HCT116 (cell line): ENCODE measurements at regions not wholly inside any gene's neighbourhood (a gene's known extent, or its start where the extent isn't known, plus 50 kb on each side); places are given as distances from the start of the nearest gene placed in this dataset.

Experiments used
- ATAC-seq: fragments of 200-7000 bp; cut with Tn5 transposase; 2 replicates; pipeline ENCODE4 v1.9.1; 2020; ENCODE audit warnings: mild to moderate bottlenecking, moderate library complexity
- BruUV-seq: library from RNA; stranded (reverse); fragments of 400-500 nt; replicated peaks from 2 replicates; lab custom pipeline; 2021; lab: Mats Ljungman, UMichigan
- CTCF ChIA-PET: fragments of 300-600 bp; sonication (Branson Sonifier 250); formaldehyde crosslinking; loops from one replicate; lab custom pipeline; 2021; ENCODE audit warnings: antibody characterized with exemption; lab: Charles Lee
- POLR2A ChIA-PET: fragments of 300-600, 350-600 bp; sonication (Branson Sonifier 250); formaldehyde crosslinking; loops from one replicate; lab custom pipeline; 2021; ENCODE audit warnings: antibody characterized with exemption; lab: Charles Lee
- RAD21 ChIA-PET, 2 experiments: fragments of 300-600 bp; sonication (Branson Sonifier 250); formaldehyde crosslinking; loops; one replicate each; lab custom pipeline; 2023; ENCODE audit warnings: low total read pairs in 2 of 2; ENCODE audit not compliant: uncharacterized antibody in 2 of 2, unreplicated experiment in 2 of 2, low non-redundant PET in 1 of 2; lab: Charles Lee
- DNase-seq: peaks from one replicate; pipeline ENCODE4 v3.0.0-alpha.2; 2010; ENCODE audit warnings: low read depth, low spot score
- H2AFZ ChIP-seq: fragments of 200-600 bp; shearing (Covaris generic), sonication (generic); 2 replicates; pipeline ENCODE4 v1.6.1; 2017; ENCODE audit warnings: low read depth, mixed run types, mixed read lengths, antibody characterized with exemption, low read length; ENCODE audit not compliant: poor library complexity, severe bottlenecking
- H3K27ac ChIP-seq: 2 replicates; pipeline ENCODE4 v1.5.1; 2012; ENCODE audit warnings: low read depth, low read length
- H3K27me3 ChIP-seq: fragments of 200-600 bp; sonication (generic); 2 replicates; pipeline ENCODE4 v1.6.1; 2016; ENCODE audit warnings: mixed run types, low read length, mixed read lengths; ENCODE audit not compliant: insufficient read depth
- H3K36me3 ChIP-seq, 2 experiments: fragments of 200-500 bp in 1 of 2; fragments of 200-600 bp in 1 of 2; sonication (Bioruptor generic) in 1 of 2; sonication (generic) in 1 of 2; 2 replicates each; pipeline versions ENCODE4 v1.5.1 to v1.6.1; 2014 to 2016; ENCODE audit warnings: low read length in 2 of 2, inconsistent platforms in 1 of 2, mixed read lengths in 1 of 2, mixed run types in 1 of 2; ENCODE audit not compliant: insufficient read depth in 2 of 2, control insufficient read depth in 1 of 2
- H3K4me1 ChIP-seq, 2 experiments: fragments of 200-600 bp in 1 of 2; sonication (generic) in 1 of 2; 2 replicates each; pipeline versions ENCODE4 v1.5.1 to v1.6.1; 2012 to 2017; ENCODE audit warnings: low read length in 2 of 2, inconsistent platforms in 1 of 2, mild to moderate bottlenecking in 1 of 2, mixed read lengths in 1 of 2, mixed run types in 1 of 2, moderate library complexity in 1 of 2; ENCODE audit not compliant: insufficient read depth in 2 of 2, control insufficient read depth in 1 of 2
- H3K4me2 ChIP-seq: fragments of 200-600 bp; sonication (generic); 2 replicates; pipeline ENCODE4 v1.6.1; 2017; ENCODE audit warnings: mixed run types, low read length, mixed read lengths
- H3K4me3 ChIP-seq, 2 experiments: fragments of 200-600 bp in 1 of 2; sonication (generic) in 1 of 2; replicated peaks in 1 of 2; 2 replicates each; pipeline ENCODE4 v1.5.1; 2011 to 2016; ENCODE audit warnings: low read length in 2 of 2, control low read depth in 1 of 2, low read depth in 1 of 2, mild to moderate bottlenecking in 1 of 2, mixed read lengths in 1 of 2, mixed run types in 1 of 2
- H3K79me2 ChIP-seq: fragments of 200-600 bp; sonication (generic); 2 replicates; pipeline ENCODE4 v1.6.1; 2017; ENCODE audit warnings: mild to moderate bottlenecking, mixed run types, low read length, moderate library complexity, mixed read lengths; ENCODE audit not compliant: insufficient read depth
- H3K9ac ChIP-seq: fragments of 200-600 bp; sonication (generic); 2 replicates; pipeline ENCODE4 v1.6.1; 2016; ENCODE audit warnings: low read length, mixed read lengths
- H3K9me2 ChIP-seq: fragments of 200-600 bp; sonication (generic), shearing (Covaris generic); 2 replicates; pipeline ENCODE4 v1.6.1; 2017; ENCODE audit warnings: mixed run types, mild to moderate bottlenecking, moderate library complexity; ENCODE audit not compliant: insufficient read depth
- H3K9me3 ChIP-seq, 2 experiments: fragments of 200-500 bp in 1 of 2; fragments of 200-600 bp in 1 of 2; sonication (Bioruptor generic) in 1 of 2; sonication (generic) in 1 of 2; 2 replicates each; pipeline ENCODE4 v1.6.1; 2014 to 2017; ENCODE audit warnings: low read length in 2 of 2, mixed read lengths in 2 of 2, inconsistent platforms in 1 of 2, low read depth in 1 of 2, mild to moderate bottlenecking in 1 of 2, mixed run types in 1 of 2, moderate library complexity in 1 of 2; ENCODE audit not compliant: control insufficient read depth in 1 of 2, insufficient read depth in 1 of 2
- H4K20me1 ChIP-seq: fragments of 200-600 bp; sonication (generic), shearing (Covaris generic); 2 replicates; pipeline ENCODE4 v1.6.1; 2017; ENCODE audit warnings: mixed run types, mild to moderate bottlenecking, moderate library complexity; ENCODE audit not compliant: insufficient read depth
- CBX3 ChIP-seq: IDR thresholded peaks from 2 replicates; pipeline ENCODE4 v1.6.1; 2012; ENCODE audit warnings: low read depth
- CEBPB ChIP-seq: IDR thresholded peaks from 2 replicates; pipeline ENCODE4 v1.6.1; 2012; ENCODE audit warnings: low read depth
- EGR1 ChIP-seq: IDR thresholded peaks from 2 replicates; pipeline ENCODE4 v1.6.1; 2012; ENCODE audit warnings: low read depth
- JUND ChIP-seq: IDR thresholded peaks from 2 replicates; pipeline ENCODE4 v1.6.1; 2012
- RAD21 ChIP-seq: IDR thresholded peaks from 2 replicates; pipeline ENCODE4 v1.6.1; 2012; ENCODE audit warnings: low read depth, mild to moderate bottlenecking
- SIN3A ChIP-seq: IDR thresholded peaks from 2 replicates; pipeline ENCODE4 v1.6.1; 2012; ENCODE audit warnings: low read depth
- SP1 ChIP-seq: IDR thresholded peaks from 2 replicates; pipeline ENCODE4 v1.6.1; 2012; ENCODE audit warnings: low read depth
- SRF ChIP-seq: IDR thresholded peaks from 2 replicates; pipeline ENCODE4 v1.6.1; 2012; ENCODE audit warnings: low read depth
- TCF7L2 ChIP-seq: IDR thresholded peaks from 2 replicates; pipeline ENCODE4 v1.7.0; 2011; ENCODE audit warnings: borderline replicate concordance, inconsistent platforms; ENCODE audit not compliant: insufficient read depth, insufficient read length; ENCODE audit errors: extremely low read depth
- YY1 ChIP-seq: IDR thresholded peaks from 2 replicates; pipeline ENCODE4 v1.6.1; 2011; ENCODE audit warnings: low read length, low read depth, moderate library complexity, mild to moderate bottlenecking; ENCODE audit not compliant: insufficient replicate concordance; ENCODE audit errors: extremely low read depth
- intact Hi-C: fragments of 100-400 bp; cut with micrococcal nuclease; formaldehyde crosslinking; loops from 2 replicates; pipeline ENCODE4 v1.10.0; 2022
- TF ChIP-seq, protein P1 (sequence below): IDR thresholded peaks from 2 replicates; pipeline ENCODE4 v1.6.1; 2011; ENCODE audit warnings: mild to moderate bottlenecking, low read length, moderate library complexity; ENCODE audit not compliant: insufficient replicate concordance; ENCODE audit errors: extremely low read depth
- TF ChIP-seq, protein P2 (sequence below): IDR thresholded peaks from 2 replicates; pipeline ENCODE4 v1.6.1; 2012
- TF ChIP-seq, protein P3 (sequence below): IDR thresholded peaks from 2 replicates; pipeline ENCODE4 v1.6.1; 2012
- TF ChIP-seq, protein P4 (sequence below), 3 experiments: fragments of 200-600 bp in 1 of 3; sonication (generic) in 1 of 3; IDR thresholded peaks in 2 of 3; conservative IDR thresholded peaks in 1 of 3; 2 replicates each; pipeline ENCODE4 v1.5.1; 2012 to 2017; ENCODE audit warnings: low read depth in 2 of 3, low read length in 2 of 3, antibody characterized with exemption in 1 of 3, borderline replicate concordance in 1 of 3, control low read depth in 1 of 3, mild to moderate bottlenecking in 1 of 3, mixed read lengths in 1 of 3, mixed run types in 1 of 3, moderate library complexity in 1 of 3; ENCODE audit not compliant: insufficient read depth in 1 of 3

DNA sequence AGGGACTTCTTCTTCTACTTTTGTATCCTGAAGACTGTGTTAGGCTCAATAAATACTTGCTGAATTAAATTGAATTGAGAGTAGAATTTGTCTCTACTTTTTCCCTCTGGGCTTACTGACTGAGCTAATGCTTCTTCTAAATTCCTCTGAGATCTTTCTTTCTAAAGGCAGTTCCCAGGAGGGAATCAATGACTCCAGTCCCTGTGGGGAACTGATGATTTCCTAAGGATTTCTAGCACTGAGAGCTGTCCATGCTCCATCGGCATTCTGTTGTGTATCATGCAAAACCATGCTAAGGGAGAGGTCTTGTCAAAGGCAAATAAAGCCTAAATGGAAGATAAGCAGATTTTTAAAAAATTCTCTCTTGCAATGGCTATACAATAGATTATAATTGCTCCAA is 148.8 kb upstream of the KIRREL3 start:
- Histone ChIP-seq H3K4me3 (no peak overlapping the region), H3K36me3 (no peaks in the 10 kb centered on the region), H3K27ac (no peak overlapping the region), H3K27me3 (no peaks in the 10 kb centered on the region), H3K9ac (no peak overlapping the region), H3K79me2 (no peaks in the 10 kb centered on the region), H3K4me2 (no peak overlapping the region), H3K9me2 (no peaks in the 10 kb centered on the region), H4K20me1 (no peaks in the 10 kb centered on the region), H2AFZ (no peak overlapping the region), H3K4me1 (no peaks in the 10 kb centered on the region), H3K9me3 (peaks cover 5 to 10% of the 10 kb centered on the region in 2 experiments; a peak in 2 of 4 replicates)
- RAD21 ChIA-PET, result no interaction called here
- POLR2A ChIA-PET, result no interaction called here
- TF ChIP-seq, protein P1, sequence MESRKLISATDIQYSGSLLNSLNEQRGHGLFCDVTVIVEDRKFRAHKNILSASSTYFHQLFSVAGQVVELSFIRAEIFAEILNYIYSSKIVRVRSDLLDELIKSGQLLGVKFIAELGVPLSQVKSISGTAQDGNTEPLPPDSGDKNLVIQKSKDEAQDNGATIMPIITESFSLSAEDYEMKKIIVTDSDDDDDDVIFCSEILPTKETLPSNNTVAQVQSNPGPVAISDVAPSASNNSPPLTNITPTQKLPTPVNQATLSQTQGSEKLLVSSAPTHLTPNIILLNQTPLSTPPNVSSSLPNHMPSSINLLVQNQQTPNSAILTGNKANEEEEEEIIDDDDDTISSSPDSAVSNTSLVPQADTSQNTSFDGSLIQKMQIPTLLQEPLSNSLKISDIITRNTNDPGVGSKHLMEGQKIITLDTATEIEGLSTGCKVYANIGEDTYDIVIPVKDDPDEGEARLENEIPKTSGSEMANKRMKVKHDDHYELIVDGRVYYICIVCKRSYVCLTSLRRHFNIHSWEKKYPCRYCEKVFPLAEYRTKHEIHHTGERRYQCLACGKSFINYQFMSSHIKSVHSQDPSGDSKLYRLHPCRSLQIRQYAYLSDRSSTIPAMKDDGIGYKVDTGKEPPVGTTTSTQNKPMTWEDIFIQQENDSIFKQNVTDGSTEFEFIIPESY, result no peak
- TF ChIP-seq, protein P2, sequence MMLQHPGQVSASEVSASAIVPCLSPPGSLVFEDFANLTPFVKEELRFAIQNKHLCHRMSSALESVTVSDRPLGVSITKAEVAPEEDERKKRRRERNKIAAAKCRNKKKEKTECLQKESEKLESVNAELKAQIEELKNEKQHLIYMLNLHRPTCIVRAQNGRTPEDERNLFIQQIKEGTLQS, result no peak
- TF ChIP-seq, protein P3, sequence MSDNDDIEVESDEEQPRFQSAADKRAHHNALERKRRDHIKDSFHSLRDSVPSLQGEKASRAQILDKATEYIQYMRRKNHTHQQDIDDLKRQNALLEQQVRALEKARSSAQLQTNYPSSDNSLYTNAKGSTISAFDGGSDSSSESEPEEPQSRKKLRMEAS, result no peak
- TF ChIP-seq SRF (no peak), SP1 (no peak), CEBPB (no peak), TCF7L2 (no peak), EGR1 (no peak)
- intact Hi-C loops, result no loop called here
- ATAC-seq (no peak), DNase-seq (no peak)
- CTCF ChIA-PET, result no interaction called here
- BruUV-seq, result no TSS peak

DNA sequence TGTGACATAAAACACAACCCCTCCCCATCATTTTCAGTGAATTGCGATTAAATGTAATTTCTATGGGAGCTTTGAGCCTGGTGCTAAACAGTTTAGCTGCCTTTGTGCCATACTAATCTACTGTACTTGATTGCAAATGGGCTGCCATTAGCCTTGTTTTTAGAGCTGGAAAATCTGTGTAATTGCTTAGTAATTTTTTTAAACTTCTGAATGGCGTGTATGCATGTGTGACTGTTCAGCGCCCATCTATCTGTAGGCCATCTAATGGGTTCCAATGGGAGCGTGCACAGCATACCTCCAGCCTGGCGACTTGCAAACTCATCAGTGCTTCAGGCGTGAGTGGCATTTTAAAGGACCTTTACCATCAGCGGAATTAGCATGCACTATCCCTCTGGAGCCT is 142.7 kb upstream of the KIRREL3 start:
- Histone ChIP-seq H3K4me2 (no peak overlapping the region), H3K4me3 (no peak overlapping the region), H3K79me2 (no peaks in the 10 kb centered on the region), H3K27ac (no peak overlapping the region), H3K27me3 (no peaks in the 10 kb centered on the region), H3K4me1 (no peaks in the 10 kb centered on the region), H4K20me1 (no peaks in the 10 kb centered on the region), H2AFZ (no peak overlapping the region), H3K9ac (no peak overlapping the region), H3K36me3 (no peaks in the 10 kb centered on the region), H3K9me2 (no peaks in the 10 kb centered on the region), H3K9me3 (peaks cover 0 to 5% of the 10 kb centered on the region in 2 experiments; a peak in 2 of 4 replicates)
- intact Hi-C loops, result no loop called here
- no TSS peak for BruUV-seq
- DNase-seq, result no peak
- RAD21 ChIA-PET, result no interaction called here
- ATAC-seq, result no peak
- CTCF ChIA-PET, result no interaction called here
- POLR2A ChIA-PET, result no interaction called here
- TF ChIP-seq, protein P4, sequence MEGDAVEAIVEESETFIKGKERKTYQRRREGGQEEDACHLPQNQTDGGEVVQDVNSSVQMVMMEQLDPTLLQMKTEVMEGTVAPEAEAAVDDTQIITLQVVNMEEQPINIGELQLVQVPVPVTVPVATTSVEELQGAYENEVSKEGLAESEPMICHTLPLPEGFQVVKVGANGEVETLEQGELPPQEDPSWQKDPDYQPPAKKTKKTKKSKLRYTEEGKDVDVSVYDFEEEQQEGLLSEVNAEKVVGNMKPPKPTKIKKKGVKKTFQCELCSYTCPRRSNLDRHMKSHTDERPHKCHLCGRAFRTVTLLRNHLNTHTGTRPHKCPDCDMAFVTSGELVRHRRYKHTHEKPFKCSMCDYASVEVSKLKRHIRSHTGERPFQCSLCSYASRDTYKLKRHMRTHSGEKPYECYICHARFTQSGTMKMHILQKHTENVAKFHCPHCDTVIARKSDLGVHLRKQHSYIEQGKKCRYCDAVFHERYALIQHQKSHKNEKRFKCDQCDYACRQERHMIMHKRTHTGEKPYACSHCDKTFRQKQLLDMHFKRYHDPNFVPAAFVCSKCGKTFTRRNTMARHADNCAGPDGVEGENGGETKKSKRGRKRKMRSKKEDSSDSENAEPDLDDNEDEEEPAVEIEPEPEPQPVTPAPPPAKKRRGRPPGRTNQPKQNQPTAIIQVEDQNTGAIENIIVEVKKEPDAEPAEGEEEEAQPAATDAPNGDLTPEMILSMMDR (IDR thresholded peaks at IDR 0.05 in 2 of 3, conservative IDR thresholded peaks at IDR 0.05 in 1 of 3; ENCODE audit: borderline replicate concordance in 1 of 3, insufficient read depth in 1 of 3, low read depth in 2 of 3, low read length in 2 of 3), result no peak
- TF ChIP-seq SIN3A (no peak), RAD21 (no peak), CEBPB (no peak), EGR1 (no peak), YY1 (no peak), JUND (no peak), SP1 (no peak), CBX3 (no peak)
- TF ChIP-seq, protein P1, result no peak
